ENCODE measurements at regions not wholly inside any gene's neighbourhood (a gene's known extent, or its start where the extent isn't known, plus 50 kb on each side); places are given as distances from the start of the nearest gene placed in this dataset.

DNA sequence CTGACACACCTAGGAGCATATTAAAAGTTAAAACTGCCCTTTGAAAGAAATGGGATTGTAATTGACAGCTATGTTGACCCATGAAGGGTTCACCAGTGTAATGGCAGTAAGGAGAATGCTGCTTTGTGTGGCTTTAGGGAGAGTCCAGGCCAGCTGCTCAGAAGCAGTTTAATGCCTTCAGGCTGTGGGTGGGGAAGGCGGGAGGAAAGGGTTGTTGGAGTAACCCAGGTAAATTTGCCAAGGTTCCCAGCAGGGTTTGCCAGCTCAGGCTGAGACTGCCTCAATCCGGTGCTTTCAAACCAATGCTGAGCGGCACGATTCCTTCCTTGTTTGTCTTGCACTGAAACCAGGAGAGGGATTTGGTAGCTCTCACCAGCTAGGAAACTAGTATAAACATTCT is 637.2 kb downstream of the INHBA start:
- DNase-seq (ENCODE audit: insufficient read length, low spot score) (no peak), FAIRE-seq (no peak)

DNA sequence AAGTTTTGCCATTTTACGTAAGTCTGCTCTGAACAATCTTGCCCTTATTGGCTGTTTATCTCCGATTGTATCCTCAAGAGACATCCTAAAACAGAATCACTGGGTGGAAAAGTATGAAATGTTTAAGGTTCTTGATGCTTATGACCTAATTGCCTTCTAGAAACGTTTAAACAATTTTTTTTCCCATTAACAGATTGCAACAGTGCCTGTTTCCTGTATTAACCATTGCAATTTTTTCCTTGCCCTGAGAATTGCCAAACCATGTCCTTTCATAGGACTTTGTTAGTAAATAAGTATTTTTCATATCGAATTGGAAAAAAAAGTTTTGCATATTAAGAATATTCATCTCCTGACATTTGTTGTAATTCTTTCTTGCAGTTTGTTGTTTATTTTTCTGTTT is 639.8 kb downstream of the INHBA start:
- FAIRE-seq (no peak), DNase-seq (ENCODE audit: insufficient read length, low spot score) (no peak)

DNA sequence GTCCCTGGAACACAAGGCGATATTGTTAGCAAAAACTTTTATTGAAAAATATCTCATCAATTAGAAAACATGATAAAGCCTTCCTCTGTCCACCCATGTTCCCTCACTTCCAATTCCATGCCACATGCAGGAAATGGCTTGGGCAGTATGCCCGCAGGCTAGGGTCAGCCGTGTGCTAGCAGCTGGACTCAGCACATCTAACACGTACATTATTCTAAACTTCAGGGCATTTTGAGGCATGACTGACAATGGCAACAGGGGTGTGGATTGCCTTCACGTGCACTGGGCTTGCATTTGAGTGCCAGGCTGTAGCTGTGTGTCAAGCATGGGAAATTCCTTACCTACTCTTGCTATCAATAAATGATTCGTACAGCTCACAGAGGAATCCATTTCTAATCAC is 642.1 kb downstream of the INHBA start:
- FAIRE-seq (no peak), DNase-seq (ENCODE audit: insufficient read length, low spot score) (no peak)

DNA sequence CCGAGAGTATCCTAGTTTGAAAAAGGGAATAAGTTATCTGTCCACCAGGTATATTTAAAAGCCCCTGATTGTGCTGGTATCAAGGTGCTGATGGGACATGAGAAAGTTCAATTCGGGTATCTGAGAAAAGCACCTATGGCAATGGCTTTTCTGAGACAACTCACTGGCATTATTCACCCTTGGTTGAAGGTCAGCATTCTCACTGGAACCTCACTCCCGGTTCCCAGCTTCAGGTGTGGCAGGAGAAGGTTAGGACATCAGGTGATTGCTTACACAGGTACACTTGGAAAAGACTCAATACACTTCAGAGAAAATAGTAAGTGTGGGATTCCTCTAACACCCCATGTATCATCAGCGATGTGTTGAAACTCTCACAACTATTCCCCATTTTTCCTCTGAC is 643.1 kb downstream of the INHBA start:
- FAIRE-seq: no peak
- no peak for DNase-seq (ENCODE audit: insufficient read length, low spot score)

DNA sequence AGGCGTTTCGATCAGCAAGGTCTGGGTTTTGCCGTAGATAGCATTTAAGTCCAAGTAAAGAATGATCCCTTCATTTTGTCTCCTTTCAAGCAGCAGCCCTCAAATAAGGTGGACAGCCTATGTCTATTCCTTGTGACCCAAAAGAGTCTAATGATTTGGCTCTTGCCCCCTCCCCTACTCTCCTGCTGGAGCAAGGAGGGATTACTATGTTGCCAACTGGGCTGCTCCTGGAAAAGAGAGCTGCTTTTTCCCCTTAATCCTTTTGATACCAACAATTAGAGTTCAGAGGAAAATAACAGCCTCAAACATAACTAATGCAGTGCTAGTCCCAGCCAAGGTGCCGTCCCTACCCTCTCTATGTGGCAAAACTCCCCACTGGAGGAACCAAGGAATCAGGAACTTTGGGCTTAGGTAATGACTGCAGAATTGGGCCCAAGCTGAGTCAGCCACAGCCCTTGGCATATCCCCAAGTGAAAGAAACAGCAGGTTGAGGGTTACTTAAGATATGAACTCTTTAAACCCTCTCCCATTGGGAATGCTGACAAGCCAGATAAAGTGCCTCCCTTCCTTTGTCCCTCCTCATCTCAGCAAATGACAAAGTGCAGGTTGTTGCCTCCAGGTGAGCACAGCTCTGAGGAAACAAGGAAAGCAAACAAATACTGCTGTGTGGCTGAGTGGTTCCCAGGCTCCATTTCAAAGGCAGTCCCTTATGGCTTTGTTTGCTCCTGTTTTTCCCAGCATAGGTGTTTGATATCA is 643.7 kb downstream of the INHBA start:
- FAIRE-seq (no peak), DNase-seq (ENCODE audit: insufficient read length, low spot score) (no peak)

DNA sequence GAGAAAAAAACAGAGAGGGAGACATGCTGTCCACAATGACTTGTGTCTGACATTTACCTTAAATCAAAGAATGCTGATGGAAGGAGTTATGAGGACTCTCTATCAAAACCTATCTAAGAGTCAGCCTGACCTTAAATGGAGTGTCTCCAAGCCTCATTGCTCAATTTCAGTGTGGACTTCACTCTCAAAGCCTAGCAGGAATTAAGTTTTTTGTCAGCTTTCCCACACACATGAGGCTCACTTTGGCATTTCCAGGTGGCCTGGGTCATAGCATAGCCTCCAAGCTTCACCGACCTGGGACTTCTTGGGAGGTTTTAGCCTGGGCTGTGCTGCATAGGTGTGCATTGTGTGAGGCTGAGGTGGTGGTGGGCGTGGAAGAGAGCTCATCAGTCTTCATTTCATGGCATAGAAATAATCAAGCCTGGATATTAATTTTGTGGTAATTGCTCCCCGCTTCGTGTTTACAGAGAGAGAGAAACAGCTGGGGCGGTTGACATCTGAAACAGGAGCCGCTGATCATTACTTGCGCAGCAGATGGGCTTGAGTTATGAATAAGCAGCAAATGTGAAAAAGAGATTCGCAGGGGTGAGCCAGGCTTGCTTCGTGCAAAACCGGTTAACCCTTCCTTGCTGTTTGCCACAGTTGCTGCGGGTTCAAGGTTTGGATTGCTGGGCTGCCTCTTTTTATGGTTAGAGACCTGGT is 647.8 kb downstream of the INHBA start:
- FAIRE-seq: no peak

DNA sequence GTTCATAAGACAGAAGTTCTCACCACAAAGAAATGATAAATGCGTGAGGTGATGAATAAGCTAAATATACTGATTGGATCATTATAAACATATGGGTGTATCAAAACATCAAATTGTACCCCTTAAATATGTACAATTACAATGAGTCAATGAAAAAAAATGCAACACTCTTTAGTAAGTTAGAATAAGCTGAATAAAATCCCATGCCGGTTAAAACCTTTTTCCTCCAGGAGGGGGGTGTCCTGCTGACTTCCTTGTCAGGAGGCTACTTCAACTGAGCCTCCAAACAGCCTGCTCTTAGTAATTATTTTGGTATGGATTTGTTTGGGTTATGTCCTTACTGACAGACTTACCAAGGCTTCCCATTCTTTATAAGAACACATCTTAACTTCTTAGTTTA is 649.1 kb downstream of the INHBA start:
- no peak for FAIRE-seq
- no peak for DNase-seq (ENCODE audit: insufficient read length, low spot score)

More for the DNA sequence above, 647.8 kb downstream of the INHBA start:
- DNase-seq (ENCODE audit: insufficient read length, low spot score): no peak

DNA sequence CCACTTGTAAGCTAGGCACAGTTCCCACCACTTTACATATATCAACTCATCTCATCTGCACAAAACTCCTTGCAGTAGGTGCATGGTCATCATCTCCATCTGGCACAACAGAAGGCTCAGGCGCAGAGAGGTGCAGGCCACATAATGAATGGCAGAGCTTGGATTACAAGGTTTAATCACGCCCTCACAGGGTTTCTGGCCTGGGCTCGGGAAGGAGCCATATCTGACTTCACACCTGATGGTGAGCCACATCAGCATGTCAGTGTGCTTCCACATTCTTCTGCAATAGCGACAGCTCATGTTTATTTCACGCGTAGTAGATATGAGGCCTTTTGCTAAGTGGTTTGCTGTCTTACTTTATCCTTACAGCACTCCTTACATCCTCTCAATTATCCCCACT is 650.2 kb downstream of the INHBA start:
- FAIRE-seq (no peak), DNase-seq (ENCODE audit: insufficient read length, low spot score) (no peak)

DNA sequence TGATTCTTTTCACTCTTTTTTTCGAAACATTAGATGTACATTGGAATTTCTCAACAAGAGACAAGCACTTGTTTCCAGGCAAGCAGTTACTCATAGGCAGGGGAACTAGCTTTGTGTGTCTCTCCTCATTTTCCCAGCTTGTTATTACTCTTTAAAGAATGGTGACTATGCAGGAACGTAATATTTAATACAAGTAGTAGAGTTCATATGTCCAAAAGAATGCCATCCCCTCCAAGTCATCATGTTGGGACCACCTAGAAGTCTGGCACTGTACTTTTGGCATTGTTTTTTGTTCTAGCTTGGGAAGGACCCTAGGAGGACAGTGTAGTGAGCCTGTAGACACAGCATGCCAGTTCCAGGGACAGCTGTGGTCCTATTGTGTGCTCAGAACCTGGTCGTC is 650.7 kb downstream of the INHBA start:
- FAIRE-seq: no peak
- DNase-seq (ENCODE audit: insufficient read length, low spot score): no peak

DNA sequence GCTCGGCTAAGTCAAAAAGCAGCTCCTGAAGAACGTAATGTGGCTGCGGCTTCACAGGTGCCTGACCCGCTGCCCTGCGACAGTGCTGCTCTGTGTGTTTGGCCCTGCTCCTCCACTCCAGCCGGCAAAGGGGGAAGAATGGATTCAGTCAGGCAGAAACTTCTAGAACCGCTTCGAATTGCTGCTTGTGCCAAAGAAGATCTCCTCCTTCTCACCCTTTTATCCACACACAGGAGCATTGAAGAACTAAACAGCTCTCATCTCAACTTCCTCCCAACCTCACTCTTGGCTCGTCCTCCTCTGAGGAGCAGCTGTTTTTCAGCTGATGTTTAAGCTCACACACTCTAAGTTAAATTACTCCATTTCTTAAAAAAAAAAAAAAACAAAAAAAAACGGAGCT is 651.4 kb downstream of the INHBA start:
- DNase-seq (ENCODE audit: insufficient read length, low spot score): no peak
- FAIRE-seq: no peak

DNA sequence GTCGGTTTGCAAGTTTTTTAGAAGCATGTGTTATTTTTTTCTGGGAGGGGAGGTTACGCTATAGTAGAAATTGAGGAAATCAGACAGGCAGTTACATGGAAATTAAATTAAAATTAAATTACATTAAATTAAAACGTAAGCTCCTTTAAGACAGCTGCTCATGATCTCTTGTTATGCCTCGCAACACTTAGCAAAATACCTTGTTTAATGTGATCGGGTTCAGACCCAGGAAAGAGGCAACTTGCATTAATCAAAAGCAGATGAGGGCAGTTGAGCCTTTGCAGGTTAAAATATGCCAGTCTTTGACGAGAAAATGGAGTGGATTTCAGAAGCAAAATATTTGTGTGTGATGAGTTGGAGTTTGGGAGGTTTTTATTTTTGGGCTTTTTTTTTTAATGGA is 651.8 kb downstream of the INHBA start:
- DNase-seq (ENCODE audit: insufficient read length, low spot score) (no peak), FAIRE-seq (no peak)

DNA sequence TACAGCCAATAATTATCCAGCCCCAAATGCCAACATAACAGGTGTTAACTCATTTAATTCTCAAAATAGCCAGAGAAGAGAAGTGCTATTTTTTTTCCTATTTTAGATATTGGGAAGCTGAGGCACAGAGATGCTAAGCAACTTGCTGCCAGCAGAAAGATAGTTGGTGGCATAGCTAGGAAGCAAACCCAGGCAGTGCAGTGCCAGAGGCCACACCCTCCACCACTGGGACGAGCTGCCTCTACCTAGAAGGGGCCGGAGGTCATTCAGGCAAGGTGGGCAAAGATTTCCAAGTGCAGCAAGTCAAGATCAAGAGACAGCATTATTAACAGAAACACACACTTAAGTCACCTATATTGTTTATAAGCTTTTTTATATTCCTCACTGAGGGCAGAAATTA is 654.1 kb downstream of the INHBA start:
- no peak for DNase-seq (ENCODE audit: insufficient read length, low spot score)
- no peak for FAIRE-seq

DNA sequence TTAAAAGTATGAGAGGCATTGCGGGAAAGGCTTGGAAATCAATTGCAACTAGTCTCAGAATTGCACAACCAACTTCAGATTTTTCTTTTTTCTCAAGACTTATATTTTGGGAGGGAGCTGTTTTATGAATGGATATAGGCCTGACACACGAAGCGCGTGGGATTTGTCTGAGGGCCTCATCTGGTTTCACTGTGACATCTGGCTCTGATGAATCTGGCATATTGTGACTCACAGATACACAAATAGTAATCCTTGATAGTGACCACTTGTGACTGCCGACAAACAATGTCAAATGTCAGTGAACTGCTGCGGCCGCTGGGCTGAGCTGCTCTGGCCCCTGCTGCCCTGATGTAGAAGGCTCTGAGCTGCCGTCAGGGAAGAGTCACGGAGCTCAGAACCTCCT is 655.1 kb downstream of the INHBA start:
- no peak for FAIRE-seq
- no peak for DNase-seq (ENCODE audit: insufficient read length, low spot score)

DNA sequence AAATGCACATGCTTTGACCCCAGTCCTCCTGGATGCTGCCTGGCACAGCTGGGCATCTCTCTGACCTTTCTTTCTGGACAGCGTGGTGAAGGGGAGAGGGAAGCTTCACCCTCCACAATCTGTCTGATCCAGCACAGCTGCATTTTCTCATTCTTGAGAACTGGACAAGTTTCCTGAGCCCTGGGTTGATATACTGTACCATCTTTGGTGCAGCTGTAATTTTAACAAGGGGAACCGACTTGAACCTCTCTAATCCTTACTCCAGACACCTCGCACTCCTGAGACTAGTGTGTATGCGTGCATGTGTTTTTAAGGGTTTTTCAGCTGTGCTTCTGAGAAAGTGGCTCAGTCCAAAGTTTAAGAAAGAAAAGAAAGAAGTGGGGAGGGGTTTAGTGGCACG is 655.7 kb downstream of the INHBA start:
- DNase-seq (ENCODE audit: insufficient read length, low spot score) (no peak), FAIRE-seq (no peak)

DNA sequence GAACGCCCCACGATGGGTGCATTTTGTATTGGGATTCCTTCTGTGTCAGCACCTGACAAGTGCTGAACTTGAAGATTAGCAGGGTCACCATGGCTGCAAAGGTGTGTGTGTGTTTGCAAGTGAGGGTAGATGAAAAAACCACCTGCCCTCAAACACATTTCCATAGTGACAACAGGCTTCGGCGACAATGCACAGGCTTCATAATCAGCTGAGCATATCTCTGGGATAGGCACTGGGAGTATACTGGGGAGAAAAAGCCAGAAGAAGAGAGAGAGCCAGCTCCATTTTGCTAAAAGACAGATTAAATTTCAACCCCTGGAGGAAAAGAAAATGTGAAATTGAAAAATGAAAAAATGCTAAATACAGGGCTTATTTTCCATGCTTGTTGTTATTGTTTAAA is 656.1 kb downstream of the INHBA start:
- FAIRE-seq: no peak
- DNase-seq (ENCODE audit: insufficient read length, low spot score): no peak

DNA sequence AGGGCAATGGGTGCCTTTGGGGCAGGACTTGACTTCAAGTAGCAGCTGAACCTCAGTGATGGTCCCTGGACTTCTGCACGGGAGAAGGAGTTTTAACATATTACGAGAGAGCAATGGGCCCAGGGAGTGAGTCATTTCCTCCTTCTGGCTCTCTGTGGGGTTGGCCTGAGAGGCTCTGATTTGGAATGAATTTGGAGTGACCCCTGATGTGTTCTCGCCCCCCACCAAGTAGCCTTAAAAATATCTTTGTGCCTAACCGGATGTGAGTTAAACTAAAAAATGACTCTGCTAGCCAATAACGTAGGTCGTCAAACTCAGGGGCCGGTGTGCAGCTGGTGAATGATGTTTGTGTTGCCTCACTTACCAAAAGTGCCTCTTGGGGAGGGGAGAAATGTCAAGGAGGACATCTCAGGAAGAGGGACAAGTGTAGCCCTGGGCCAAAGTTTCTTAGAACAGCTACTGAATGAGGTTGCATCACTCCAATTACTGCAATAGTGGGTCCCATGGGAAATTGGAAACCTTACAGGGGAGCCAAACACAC is 656.6 kb downstream of the INHBA start:
- no peak for FAIRE-seq
- no peak for DNase-seq (ENCODE audit: insufficient read length, low spot score)

DNA sequence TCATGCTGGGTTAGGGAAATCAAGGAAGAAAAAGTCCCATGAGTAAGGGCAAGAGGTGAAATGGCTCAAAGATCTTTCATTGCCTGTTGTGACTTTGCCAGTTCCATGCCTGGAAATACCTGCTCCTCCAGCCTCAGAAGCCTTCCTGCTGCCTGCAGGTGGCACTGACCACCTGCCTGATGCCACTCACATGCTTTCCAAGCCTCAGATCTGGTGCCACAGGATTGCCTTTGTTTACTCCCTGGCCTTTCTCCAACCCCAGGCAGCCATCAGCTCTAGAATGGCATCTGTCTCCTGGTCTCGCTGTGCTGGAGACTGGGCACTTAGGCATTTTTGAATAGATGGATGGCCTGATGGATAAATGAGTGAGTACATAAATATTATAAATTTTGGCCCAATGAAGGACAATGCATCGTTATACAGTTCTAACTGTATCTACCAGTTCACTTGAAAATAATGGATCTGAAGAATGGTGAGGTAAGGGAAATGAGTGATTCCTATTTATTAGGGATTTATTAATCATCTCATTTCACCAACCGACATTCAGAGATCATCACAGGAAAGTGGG is 657.2 kb downstream of the INHBA start:
- DNase-seq (ENCODE audit: insufficient read length, low spot score) (no peak), FAIRE-seq (no peak)

DNA sequence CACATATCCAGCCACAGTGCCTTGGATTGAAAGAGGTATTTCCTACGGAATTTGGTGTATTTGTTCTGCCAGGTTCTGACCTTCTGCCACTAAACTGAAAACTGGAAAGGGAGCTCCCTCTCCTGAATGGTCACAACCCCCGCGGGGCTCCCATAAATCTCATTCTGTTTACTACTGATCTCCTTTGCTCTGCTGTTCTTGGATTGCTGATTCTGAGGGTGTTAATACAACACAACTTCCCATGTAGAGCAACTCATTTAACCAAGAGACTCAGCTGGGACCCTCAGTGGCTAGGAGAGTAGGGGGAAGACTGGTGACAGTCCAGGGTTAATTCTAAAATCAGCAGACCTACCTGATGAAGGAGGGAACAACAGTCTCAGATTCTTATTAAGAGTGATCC is 662.9 kb downstream of the INHBA start:
- DNase-seq (ENCODE audit: insufficient read length, low spot score): no peak

DNA sequence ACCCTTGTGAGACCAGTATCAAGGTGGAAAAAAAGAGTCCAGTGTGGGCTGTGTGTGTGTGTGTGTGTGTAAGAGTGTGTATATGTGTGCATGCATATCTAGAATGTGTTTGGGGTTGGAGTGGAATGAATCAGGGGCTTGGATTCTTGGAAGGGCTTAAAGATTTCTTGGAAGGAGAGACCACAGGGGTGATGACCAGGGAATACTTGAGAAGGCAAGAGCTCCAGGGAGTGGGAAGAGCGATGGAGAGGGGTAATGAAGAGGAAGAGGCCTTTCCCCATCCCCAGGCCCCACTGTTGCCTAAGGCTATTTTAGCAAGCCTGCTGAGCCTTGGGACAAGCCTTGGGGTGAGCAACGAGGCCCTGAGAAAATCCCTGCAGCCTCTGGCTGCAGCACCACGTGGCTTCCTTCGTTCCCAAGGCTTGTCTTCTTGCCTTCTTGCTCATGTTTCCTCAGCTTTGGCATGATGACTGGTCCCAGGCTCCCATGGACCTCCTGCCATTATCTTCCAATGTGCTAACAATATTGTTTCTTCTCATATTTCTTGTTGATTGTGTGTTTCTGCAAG is 663.4 kb downstream of the INHBA start:
- no peak for DNase-seq (ENCODE audit: insufficient read length, low spot score)
- FAIRE-seq: no peak

More for the DNA sequence above, 662.9 kb downstream of the INHBA start:
- no peak for FAIRE-seq

DNA sequence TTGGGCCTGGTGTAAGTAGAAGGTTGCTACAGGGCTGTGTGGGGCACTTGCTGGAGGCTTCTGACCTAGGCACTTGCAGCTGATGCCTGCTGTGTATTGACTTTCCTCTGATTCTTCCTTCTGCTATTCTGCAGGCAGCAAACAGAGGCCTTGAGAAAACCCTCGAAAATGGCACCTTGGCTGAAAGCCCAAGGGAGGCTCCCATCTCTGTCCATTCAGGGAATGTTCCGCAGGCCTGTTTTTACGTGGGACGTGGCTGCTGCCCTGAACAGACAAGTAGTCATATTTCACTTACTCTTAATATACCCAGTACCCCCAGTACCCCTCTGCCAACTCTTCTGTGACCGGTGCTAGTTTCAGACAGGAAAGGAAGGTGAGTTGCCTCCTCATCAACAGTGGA is 664.7 kb downstream of the INHBA start:
- FAIRE-seq (no peak), DNase-seq (ENCODE audit: insufficient read length, low spot score) (no peak)

DNA sequence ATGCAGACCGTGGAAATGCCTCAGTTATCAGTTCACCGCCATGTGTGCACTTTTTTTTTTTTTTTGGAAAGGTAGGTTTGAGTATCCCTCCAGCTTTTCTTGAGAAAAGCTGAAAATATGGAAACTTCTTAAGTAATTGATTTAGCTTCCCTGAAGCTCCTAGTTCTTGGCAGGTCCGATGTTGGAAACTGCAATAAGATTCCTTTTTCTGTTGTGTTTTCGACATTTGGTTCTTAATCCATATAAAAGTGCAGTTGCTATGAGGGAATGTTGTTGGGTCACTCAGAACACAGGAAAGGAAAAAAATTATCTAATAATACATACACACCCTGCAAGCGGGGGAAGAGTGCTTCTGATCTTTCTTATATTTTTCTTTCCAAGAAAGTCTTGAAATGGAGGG is 665.2 kb downstream of the INHBA start:
- DNase-seq (ENCODE audit: insufficient read length, low spot score) (no peak), FAIRE-seq (no peak)

DNA sequence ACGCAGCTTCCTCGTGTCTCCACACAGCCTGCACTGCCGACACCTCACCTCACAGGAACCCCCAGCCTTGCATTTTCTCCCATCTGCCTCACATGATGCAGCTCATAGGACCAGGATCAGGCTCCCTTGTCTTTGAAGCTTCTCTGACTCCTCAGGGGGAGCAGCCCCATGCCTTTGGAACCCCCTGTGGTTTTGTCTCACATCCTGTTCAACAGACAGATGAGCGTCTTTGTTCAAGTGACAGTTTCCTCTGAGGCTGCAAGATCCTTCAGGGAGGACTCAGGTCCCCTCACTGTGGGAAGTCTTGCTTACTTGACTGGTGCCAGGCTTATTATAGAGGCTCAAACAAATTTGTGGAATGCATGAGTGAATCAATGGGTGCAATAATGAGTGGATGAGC is 667.1 kb downstream of the INHBA start:
- DNase-seq (ENCODE audit: insufficient read length, low spot score): no peak

More for the DNA sequence above, 667.1 kb downstream of the INHBA start:
- no peak for FAIRE-seq
